ENCODE measurements at regions not wholly inside any gene's neighbourhood (a gene's known extent, or its start where the extent isn't known, plus 50 kb on each side); places are given as distances from the start of the nearest gene placed in this dataset.

DNA sequence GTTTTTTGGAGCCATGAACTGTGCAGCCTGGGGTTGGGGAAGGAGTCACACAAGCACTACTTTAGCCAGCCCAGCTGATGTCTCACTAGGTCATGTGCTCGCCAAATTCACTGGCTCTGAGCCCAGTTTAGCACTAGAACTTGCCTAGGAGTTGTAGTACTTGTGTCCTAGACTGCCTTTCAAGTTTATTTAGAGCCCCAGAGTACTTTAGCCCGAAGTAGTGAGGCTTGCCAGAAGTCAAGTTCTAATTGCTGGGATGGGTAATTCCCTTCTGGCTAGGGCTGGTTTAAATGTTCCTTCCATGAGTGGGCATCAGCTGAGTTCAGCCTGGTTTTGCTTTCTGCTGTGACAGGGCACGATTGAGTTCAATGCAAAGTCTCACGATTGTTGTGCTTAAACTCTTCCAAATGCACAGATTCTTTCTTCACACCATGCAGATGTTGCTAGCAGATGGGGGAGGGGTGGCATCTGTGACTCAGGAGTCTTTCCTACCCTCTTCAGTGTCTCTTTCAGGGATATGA, 228.2 kb upstream of the ZPLD1 start:
- TF ChIP-seq, protein P1, sequence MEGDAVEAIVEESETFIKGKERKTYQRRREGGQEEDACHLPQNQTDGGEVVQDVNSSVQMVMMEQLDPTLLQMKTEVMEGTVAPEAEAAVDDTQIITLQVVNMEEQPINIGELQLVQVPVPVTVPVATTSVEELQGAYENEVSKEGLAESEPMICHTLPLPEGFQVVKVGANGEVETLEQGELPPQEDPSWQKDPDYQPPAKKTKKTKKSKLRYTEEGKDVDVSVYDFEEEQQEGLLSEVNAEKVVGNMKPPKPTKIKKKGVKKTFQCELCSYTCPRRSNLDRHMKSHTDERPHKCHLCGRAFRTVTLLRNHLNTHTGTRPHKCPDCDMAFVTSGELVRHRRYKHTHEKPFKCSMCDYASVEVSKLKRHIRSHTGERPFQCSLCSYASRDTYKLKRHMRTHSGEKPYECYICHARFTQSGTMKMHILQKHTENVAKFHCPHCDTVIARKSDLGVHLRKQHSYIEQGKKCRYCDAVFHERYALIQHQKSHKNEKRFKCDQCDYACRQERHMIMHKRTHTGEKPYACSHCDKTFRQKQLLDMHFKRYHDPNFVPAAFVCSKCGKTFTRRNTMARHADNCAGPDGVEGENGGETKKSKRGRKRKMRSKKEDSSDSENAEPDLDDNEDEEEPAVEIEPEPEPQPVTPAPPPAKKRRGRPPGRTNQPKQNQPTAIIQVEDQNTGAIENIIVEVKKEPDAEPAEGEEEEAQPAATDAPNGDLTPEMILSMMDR (IDR thresholded peaks at IDR 0.05 in 8 of 11, conservative IDR thresholded peaks at IDR 0.05 in 3 of 11), result no peak
- TF ChIP-seq POLR2A (IDR thresholded peaks at IDR 0.05), result no peak

Data from spleen (tissue), 7 donors.